Liver (tissue), 7 donors: ENCODE measurements at regions not wholly inside any gene's neighbourhood (a gene's known extent, or its start where the extent isn't known, plus 50 kb on each side); places are given as distances from the start of the nearest gene placed in this dataset.

ENCODE experiments used
- DNase-seq: peaks from one replicate; pipeline ENCODE4 v3.0.0-alpha.2; 2017; ENCODE audit warnings: low spot score
- H3K27ac ChIP-seq, 2 donors: one replicate each; pipeline ENCODE4 v1.7.0; 2013; ENCODE audit warnings: inconsistent platforms in 2 of 2, low read length in 2 of 2, control low read depth in 1 of 2, low read depth in 1 of 2, mild to moderate bottlenecking in 1 of 2
- H3K27me3 ChIP-seq, 4 donors: one replicate each; pipeline versions ENCODE4 v1.6.1 to v1.7.0; 2013; ENCODE audit warnings: low read length in 3 of 4, inconsistent platforms in 1 of 4, mild to moderate bottlenecking in 1 of 4, moderate library complexity in 1 of 4; ENCODE audit not compliant: control insufficient read depth in 4 of 4, insufficient read depth in 4 of 4
- H3K36me3 ChIP-seq, 4 donors: one replicate each; pipeline versions ENCODE4 v1.6.1 to v1.7.0; 2013; ENCODE audit warnings: low read length in 3 of 4, mild to moderate bottlenecking in 3 of 4, low read depth in 1 of 4, moderate library complexity in 1 of 4; ENCODE audit not compliant: control insufficient read depth in 4 of 4, insufficient read depth in 3 of 4
- H3K4me1 ChIP-seq, 4 donors: one replicate each; pipeline versions ENCODE4 v1.6.1 to v1.7.0; 2013; ENCODE audit warnings: low read length in 3 of 4, mild to moderate bottlenecking in 3 of 4, moderate library complexity in 1 of 4; ENCODE audit not compliant: control insufficient read depth in 4 of 4, insufficient read depth in 4 of 4
- H3K4me3 ChIP-seq, 3 donors: one replicate each; pipeline versions ENCODE4 v1.6.1 to v1.7.0; 2013; ENCODE audit warnings: low read length in 3 of 3, control low read depth in 1 of 3, low read depth in 1 of 3, mild to moderate bottlenecking in 1 of 3
- H3K9ac ChIP-seq, 2 donors: one replicate each; pipeline ENCODE4 v1.7.0; 2013; ENCODE audit warnings: low read length in 2 of 2, mild to moderate bottlenecking in 2 of 2, moderate library complexity in 2 of 2, control low read depth in 1 of 2, low read depth in 1 of 2
- H3K9me3 ChIP-seq, 4 donors: one replicate each; pipeline versions ENCODE4 v1.6.1 to v1.7.0; 2013; ENCODE audit warnings: low read length in 3 of 4; ENCODE audit not compliant: control insufficient read depth in 4 of 4
- EGR1 ChIP-seq, 2 donors: IDR thresholded peaks; 2 replicates each; pipeline ENCODE4 v1.6.1; 2016 to 2018; ENCODE audit warnings: antibody characterized with exemption in 2 of 2, low read depth in 2 of 2
- FOXA1 ChIP-seq: IDR thresholded peaks from 2 replicates; pipeline ENCODE4 v1.6.1; 2016; ENCODE audit warnings: antibody characterized with exemption
- FOXA2 ChIP-seq: IDR thresholded peaks from 2 replicates; pipeline ENCODE4 v1.6.1; 2016; ENCODE audit warnings: antibody characterized with exemption
- GABPA ChIP-seq, 2 donors: IDR thresholded peaks in 1 of 2; conservative IDR thresholded peaks in 1 of 2; 2 replicates each; pipeline ENCODE4 v1.6.1; 2016; ENCODE audit warnings: antibody characterized with exemption in 2 of 2, mild to moderate bottlenecking in 1 of 2, moderate library complexity in 1 of 2
- HNF4A ChIP-seq, 2 donors: conservative IDR thresholded peaks; 2 replicates each; pipeline ENCODE4 v1.6.1; 2016; ENCODE audit warnings: antibody characterized with exemption in 2 of 2, mild to moderate bottlenecking in 2 of 2
- HNF4G ChIP-seq: IDR thresholded peaks from 2 replicates; pipeline ENCODE4 v1.6.1; 2016; ENCODE audit warnings: antibody characterized with exemption
- JUND ChIP-seq, 2 donors: IDR thresholded peaks; 2 replicates each; pipeline ENCODE4 v1.6.1; 2016; ENCODE audit warnings: antibody characterized with exemption in 2 of 2
- NR2F2 ChIP-seq: IDR thresholded peaks from 2 replicates; pipeline ENCODE4 v1.6.1; 2016; ENCODE audit warnings: antibody characterized with exemption
- RXRA ChIP-seq, 2 donors: IDR thresholded peaks; 2 replicates each; pipeline ENCODE4 v1.6.1; 2017 to 2018; ENCODE audit warnings: antibody characterized with exemption in 2 of 2, mild to moderate bottlenecking in 1 of 2
- YY1 ChIP-seq: IDR thresholded peaks from 2 replicates; pipeline ENCODE4 v1.6.1; 2016; ENCODE audit warnings: antibody characterized with exemption, mild to moderate bottlenecking
- WGBS: extraction: QIAGEN DNeasy Blood & Tissue Kit; methylation state at CpG from one replicate; pipeline ENCODE4 v1.1.7; 2013; 5-methylcytosine and 5-hydroxymethylcytosine counted together
- TF ChIP-seq, protein P1 (sequence below): IDR thresholded peaks from 2 replicates; pipeline ENCODE4 v1.6.1; 2016; ENCODE audit warnings: antibody characterized with exemption
- TF ChIP-seq, protein P2 (sequence below): IDR thresholded peaks from 2 replicates; pipeline ENCODE4 v1.6.1; 2016; ENCODE audit warnings: antibody characterized with exemption, mild to moderate bottlenecking
- TF ChIP-seq, protein P3 (sequence below): IDR thresholded peaks from 2 replicates; pipeline ENCODE4 v1.6.1; 2016; ENCODE audit warnings: antibody characterized with exemption
- donor health status: healthy.
- donor health status: healthy.
- donor health status: healthy.
- donor health status: healthy.

DNA sequence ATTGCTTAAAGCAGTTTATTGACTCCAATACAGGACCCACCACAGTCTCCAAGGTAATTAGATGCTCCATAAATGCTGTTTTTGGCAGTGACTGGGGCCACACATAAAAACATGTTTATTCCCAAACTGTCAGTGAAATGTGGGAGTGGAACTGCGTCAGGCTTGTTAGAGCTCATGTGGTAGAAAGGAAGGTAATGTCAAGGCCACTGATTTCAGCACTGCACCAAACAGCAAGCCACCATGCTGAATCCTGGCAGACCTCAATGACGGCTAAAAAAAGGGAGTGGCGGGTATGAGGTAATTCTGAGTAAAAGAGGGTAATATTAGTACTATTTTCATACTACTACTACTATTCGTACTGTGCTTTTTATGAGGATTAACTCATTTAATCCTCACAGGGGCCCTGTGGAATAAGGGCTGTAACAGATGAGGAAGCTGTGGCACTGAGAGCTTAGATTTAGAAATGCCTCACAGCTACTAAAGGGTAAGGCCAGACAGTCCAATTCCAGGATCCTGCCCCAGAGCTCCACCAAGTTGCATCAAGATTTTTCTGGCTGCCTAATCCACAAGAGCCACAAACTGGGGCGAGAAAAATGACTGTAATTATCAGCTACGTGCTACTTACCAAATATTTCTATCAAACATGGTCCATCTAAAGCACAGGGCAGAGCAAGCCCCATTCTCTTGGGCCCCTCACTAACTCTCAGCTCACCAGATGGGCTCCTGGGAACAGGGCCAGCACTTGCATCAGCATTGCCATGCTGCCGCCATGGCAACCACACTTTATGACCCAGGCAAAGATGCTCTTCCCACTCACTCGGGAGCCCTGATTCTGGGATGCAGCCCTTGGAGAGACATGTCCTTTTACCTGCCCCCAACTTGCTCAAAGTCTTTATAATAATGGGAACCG is 83.6 kb upstream of the SPATA12 start:
- no peak for DNase-seq
- H3K4me1 ChIP-seq, result no peaks in the 10 kb centered on the region
- H3K4me3 ChIP-seq, result no peak overlapping the region
- no peaks in the 10 kb centered on the region for H3K9me3 ChIP-seq
- H3K9ac ChIP-seq, result no peak overlapping the region
- H3K36me3 ChIP-seq, result no peaks in the 10 kb centered on the region
- 87% methylated on average over 9 of the region's 9 CpGs for WGBS
- no peaks in the 10 kb centered on the region for H3K27me3 ChIP-seq
- H3K27ac ChIP-seq, result no peak overlapping the region
- TF ChIP-seq FOXA1 (no peak), NR2F2 (no peak), HNF4G (no peak), YY1 (no peak), EGR1 (IDR thresholded peaks at IDR 0.05; ENCODE audit: low read depth in 2 of 2) (no peak), FOXA2 (no peak), HNF4A (conservative IDR thresholded peaks at IDR 0.05) (no peak)
- TF ChIP-seq, protein P1, sequence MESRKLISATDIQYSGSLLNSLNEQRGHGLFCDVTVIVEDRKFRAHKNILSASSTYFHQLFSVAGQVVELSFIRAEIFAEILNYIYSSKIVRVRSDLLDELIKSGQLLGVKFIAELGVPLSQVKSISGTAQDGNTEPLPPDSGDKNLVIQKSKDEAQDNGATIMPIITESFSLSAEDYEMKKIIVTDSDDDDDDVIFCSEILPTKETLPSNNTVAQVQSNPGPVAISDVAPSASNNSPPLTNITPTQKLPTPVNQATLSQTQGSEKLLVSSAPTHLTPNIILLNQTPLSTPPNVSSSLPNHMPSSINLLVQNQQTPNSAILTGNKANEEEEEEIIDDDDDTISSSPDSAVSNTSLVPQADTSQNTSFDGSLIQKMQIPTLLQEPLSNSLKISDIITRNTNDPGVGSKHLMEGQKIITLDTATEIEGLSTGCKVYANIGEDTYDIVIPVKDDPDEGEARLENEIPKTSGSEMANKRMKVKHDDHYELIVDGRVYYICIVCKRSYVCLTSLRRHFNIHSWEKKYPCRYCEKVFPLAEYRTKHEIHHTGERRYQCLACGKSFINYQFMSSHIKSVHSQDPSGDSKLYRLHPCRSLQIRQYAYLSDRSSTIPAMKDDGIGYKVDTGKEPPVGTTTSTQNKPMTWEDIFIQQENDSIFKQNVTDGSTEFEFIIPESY, result no peak

DNA sequence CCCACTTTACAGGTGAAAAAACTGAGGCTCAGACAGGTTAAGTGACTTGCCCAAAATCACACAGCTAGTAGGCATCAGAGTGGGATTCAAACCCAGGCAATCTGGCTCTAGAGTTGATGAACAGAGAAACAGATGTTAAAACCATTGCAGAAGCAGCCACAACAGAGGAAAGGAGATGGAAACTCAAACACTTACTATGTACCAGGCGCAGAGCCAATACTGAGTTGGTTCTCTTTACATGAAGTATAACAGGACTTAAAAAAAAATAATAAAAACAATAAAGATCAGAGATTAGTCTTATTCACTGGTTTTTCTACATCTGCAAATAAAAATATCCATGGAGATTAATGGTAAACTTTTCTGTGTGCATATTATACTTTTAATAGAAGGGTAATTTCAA is 84.9 kb upstream of the SPATA12 start:
- 91% methylated on average over 1 of the region's 1 CpG for WGBS
- H3K4me1 ChIP-seq, result no peaks in the 10 kb centered on the region
- DNase-seq, result no peak
- H3K27me3 ChIP-seq, result no peaks in the 10 kb centered on the region
- H3K9me3 ChIP-seq, result no peaks in the 10 kb centered on the region
- TF ChIP-seq GABPA (IDR thresholded peaks at IDR 0.05 in 1 of 2, conservative IDR thresholded peaks at IDR 0.05 in 1 of 2) (no peak), RXRA (IDR thresholded peaks at IDR 0.05) (no peak), JUND (IDR thresholded peaks at IDR 0.05) (no peak)
- TF ChIP-seq, protein P2, sequence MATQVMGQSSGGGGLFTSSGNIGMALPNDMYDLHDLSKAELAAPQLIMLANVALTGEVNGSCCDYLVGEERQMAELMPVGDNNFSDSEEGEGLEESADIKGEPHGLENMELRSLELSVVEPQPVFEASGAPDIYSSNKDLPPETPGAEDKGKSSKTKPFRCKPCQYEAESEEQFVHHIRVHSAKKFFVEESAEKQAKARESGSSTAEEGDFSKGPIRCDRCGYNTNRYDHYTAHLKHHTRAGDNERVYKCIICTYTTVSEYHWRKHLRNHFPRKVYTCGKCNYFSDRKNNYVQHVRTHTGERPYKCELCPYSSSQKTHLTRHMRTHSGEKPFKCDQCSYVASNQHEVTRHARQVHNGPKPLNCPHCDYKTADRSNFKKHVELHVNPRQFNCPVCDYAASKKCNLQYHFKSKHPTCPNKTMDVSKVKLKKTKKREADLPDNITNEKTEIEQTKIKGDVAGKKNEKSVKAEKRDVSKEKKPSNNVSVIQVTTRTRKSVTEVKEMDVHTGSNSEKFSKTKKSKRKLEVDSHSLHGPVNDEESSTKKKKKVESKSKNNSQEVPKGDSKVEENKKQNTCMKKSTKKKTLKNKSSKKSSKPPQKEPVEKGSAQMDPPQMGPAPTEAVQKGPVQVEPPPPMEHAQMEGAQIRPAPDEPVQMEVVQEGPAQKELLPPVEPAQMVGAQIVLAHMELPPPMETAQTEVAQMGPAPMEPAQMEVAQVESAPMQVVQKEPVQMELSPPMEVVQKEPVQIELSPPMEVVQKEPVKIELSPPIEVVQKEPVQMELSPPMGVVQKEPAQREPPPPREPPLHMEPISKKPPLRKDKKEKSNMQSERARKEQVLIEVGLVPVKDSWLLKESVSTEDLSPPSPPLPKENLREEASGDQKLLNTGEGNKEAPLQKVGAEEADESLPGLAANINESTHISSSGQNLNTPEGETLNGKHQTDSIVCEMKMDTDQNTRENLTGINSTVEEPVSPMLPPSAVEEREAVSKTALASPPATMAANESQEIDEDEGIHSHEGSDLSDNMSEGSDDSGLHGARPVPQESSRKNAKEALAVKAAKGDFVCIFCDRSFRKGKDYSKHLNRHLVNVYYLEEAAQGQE, result no peak
- TF ChIP-seq, protein P3, sequence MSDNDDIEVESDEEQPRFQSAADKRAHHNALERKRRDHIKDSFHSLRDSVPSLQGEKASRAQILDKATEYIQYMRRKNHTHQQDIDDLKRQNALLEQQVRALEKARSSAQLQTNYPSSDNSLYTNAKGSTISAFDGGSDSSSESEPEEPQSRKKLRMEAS, result no peak
- no peak overlapping the region for H3K4me3 ChIP-seq
- no peaks in the 10 kb centered on the region for H3K36me3 ChIP-seq
- no peak overlapping the region for H3K9ac ChIP-seq
- no peak overlapping the region for H3K27ac ChIP-seq
